NCI-H2081 treated with DMSO at 0.1 percent for 48 hours (cell line): ENCODE measurements at regions not wholly inside any gene's neighbourhood (a gene's known extent, or its start where the extent isn't known, plus 50 kb on each side); places are given as distances from the start of the nearest gene placed in this dataset.
A peak's percentile ranks its signal among the peaks of the same experiment; 100 is the strongest.
"Not testable (repeated sequence)": the region's sequence is repeated elsewhere in the genome, so short reads cannot be mapped to it uniquely, and the experiment has no call there.

Source experiments
- DNase-seq: peaks from one replicate; lab custom pipeline; 2025; lab: John Stamatoyannopoulos, UW

DNA sequence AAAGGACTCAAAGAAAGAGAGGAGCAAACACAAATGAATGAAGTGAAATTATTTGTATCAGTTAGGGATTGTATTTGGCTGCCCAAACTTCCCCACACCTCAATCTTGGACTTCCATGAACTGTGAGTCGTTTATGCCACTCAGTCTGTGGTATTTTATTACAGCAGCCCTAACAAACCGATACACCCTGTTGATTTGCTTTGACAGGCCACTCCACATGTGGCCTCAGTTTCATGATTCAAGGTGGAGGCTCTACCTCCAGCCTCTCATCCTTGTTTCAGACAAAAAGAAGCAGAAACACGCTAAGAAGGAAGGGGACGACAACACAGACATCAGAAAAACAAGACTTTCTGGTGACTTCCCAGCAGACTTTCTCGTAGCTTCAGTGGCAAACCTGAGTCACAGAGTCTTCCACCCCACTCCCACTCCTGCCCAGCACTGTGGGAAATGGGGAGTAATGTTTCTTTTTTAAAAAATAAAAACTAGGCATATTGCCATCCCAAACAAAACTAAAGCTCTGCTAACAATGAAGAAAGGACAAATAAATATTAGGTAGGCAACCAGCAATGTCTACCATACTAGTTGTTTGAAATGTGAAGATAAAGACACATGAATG, 52.2 kb upstream of the ABCA1 start:
- no peak for DNase-seq

DNA sequence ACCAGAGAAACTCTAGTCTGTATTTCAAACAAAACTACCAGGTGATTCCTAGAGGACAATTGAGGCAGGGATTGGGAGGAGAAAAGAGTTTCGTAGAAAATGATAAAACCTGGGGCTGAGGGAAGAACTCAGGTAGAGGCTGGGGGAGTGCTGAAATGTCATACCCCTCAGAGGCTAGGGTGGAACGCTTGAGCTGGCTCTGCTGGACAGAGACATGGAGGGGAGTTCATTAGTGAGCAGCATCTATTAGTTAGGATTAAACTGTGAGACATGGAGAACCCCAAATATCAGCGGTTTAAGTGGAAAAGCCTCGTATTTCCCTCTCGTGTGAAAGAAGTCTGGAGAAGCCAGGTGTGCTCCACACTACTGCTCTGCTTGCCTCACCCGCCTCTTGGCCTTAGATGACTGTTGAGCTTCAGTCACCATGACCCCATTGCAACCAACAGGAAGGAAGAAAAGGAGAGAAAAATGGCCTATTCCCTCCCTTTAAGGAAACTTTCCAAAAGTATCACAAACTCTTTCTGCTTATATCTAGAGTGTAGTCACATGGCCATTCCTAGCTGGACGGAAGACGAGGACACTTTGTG, 53.7 kb upstream of the ABCA1 start:
- DNase-seq: no peak

DNA sequence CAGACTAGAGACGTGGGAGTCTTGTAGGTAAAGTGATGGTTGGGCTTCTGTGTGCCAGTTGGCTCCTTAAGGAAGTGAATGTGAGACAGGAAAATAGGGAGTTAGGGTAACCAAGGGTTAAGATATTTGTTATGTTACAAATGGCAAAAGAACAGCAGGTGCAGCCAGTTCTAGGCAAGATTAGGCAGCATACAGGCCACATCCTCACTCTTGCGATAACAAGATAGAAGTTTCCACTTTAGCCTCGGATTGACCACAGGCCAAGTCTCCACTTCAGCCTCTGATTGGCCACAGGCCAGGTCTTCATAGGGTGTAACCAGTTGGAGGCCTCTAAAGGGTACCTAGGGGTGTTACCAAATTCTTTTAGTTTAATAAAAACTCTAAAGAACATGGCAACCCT, 54.6 kb upstream of the ABCA1 start:
- DNase-seq: no peak

DNA sequence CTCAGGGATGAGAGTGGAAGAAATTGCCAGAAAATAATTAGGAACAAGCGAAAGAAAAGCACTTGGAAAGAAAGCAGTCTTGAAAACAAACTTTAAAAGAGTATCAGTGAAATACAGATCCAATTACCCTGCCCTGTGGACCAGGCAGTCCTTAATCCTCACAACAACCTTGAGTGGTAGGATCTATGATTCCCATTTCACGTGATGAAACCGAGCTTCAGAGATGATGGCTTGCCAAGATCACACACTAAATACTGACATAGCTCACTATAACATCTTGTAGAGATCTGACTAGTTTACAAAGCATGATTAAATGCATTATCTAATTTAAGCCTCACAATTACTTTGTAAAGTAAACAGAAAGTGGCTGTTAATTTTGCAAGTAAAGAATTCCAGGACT, 55.5 kb upstream of the ABCA1 start:
- DNase-seq: no peak

DNA sequence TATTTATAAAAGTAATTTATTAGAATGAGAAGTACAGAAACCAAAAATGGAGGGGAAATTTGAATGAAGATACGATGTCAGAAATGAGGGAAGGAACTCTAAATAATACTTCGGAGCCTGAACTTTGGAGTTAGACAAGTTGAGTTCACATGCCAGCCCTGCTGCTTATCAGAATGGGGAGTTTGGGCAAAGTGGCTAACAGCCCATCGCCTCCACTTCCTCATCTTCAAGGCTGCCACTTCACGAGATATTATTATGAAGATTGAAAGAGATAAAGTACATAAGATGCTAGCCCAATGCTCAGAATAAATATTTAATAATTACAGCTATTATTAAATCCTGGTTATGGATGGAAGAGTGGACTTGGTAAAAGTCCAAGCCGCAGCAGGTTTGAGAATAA, 56.2 kb upstream of the ABCA1 start:
- DNase-seq: no peak

DNA sequence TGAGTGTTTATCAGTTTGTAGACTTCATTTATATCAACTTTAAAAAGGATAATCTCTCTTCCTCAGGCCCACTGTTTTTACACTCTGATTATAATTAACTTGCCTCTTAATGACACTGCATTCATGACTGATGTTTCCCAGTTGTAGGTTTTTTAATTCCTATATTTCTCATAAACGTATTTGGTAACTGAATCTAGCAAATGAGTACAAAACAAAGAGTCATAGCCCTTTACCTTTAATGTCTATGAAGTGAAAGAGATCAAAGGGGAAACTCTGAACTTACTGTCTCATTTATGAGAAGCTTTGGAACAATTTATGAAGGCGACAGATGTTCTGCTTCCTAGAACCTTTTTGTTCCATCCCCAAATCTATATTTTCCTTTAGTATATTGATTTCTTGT, 56.6 kb upstream of the ABCA1 start:
- no peak for DNase-seq

DNA sequence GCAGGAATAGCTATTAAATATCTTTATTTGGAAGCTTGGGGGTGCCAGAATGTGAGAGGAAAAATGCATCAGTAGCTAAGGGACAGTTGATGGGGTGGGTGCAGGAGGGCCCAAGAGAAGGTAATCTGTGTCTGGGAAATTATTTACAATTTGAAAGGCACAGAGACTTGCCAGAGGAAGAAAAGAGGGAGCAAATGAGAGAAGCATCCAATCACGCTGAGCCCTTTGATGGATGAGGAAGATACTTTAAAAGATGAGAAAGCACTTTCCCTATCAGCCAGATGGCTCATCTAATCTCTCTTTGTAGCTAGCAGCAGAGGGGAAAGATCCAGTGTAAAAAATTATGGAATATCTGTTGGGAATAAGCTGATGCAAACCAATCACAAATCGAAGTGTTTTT, 57.0 kb upstream of the ABCA1 start:
- no peak for DNase-seq

DNA sequence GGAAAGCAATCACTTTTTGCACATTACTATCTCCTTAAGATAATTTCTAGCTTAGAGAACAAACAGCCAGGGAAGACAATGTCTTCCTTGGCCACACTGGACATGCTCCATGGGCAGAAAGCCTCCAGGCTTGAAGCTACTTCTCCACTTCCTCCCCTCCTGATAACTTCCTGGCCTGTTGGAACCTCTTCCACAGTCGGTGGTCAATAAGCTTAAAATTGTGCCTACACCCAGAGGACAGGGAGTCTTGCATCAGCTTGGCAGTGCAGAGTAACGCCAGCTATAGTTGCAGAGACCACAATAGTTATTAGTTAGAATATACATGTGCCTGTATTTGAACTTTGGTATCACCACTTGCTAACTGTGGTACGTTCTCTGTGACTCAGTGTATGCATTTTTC, 58.1 kb upstream of the ABCA1 start:
- no peak for DNase-seq

DNA sequence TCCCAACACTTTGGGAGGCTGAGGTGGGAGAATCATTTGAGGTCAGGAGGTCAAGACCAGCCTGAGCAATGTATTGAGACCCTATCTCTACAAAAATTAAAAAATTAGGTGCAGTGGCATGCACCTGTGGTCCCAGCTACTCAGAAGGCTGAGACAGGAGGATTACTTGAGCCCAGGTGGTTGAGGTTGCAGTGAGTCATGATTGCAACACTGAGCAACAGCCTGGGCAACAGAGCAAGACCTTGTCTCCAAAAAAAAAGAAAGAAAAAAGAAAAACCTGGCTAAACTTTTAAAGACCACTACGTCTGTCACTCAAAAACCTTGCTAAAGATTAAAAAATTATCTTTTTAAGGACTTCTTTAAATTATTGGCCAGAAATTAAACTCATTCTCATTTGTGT, 59.8 kb upstream of the ABCA1 start:
- no peak for DNase-seq

DNA sequence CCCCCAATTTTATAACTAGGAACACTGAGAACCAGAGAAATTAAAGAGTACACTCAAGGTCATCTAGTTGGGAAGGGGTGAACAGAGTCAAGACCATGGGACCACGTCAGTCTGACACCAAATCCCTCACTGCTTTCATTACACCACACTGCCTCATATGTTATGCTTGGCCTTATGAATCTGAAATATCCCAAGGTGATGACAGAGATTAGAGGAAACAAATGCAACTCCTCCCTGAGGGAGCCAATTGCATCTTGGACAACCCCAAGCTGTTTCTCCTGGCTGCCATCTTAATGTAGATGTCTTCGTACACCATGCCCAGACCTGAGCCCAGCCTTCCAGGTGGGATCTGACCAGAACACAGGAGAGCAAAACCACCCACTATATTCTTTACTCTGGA, 60.6 kb upstream of the ABCA1 start:
- no peak for DNase-seq

DNA sequence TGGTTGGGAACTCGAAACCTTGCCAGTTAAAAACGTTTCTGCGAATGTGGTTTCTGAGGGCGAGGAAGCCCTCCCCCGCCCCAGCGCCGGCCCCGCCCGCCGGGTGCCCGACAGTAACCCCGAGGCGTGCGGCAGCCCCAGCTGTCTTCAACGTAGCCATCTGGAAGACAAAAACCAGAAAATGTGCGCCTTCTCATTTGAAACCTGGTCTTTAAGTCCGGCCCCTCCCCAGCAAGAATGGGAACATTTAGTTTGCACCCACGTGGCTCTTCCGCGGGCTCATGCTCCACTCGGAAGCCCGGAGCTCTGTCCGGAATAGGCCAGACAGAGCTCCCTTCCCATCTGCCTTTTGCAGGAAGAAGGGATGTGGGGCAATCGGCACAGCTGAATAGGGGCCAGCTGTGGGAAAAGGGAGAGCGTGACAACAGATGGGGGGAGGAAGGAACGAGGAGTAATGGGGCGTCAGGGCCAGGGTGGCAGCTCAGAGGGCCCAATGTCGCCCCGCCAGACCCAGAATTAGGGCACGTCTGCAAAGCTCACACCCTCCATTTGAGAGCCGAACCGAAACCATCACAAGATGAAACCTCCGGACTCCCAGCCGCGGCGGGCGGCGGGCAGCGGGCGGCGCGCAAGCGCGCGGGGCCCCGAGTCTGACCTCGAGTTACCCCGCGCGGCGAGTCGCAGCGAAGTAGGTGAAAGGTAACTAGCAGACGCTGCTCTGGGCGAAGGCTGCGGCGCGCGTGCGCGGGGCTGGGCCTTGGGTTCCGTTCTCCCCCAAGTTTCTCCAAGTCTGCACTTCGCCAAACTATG, 63.4 kb upstream of the ABCA1 start:
- DNase-seq: peak; percentile 9

DNA sequence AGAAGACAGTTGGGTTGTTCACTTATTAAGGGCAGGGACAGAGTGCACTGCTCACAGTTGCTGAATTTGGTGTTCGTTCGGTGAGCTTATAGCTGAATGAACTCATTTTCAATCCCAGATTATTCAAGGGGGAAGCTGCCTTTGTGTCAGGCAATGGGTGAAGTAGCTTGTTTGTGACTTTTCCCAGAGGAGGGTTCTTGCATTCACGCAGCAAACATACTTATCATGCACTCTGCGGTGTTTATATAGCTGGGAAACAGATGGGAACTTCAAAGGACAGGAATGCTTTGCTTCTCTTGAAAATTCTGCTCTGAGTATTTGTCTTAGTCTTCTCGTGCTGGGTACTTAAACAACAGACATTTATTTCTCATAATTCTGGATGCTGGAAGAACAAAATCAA, 64.7 kb upstream of the ABCA1 start:
- DNase-seq: no peak

DNA sequence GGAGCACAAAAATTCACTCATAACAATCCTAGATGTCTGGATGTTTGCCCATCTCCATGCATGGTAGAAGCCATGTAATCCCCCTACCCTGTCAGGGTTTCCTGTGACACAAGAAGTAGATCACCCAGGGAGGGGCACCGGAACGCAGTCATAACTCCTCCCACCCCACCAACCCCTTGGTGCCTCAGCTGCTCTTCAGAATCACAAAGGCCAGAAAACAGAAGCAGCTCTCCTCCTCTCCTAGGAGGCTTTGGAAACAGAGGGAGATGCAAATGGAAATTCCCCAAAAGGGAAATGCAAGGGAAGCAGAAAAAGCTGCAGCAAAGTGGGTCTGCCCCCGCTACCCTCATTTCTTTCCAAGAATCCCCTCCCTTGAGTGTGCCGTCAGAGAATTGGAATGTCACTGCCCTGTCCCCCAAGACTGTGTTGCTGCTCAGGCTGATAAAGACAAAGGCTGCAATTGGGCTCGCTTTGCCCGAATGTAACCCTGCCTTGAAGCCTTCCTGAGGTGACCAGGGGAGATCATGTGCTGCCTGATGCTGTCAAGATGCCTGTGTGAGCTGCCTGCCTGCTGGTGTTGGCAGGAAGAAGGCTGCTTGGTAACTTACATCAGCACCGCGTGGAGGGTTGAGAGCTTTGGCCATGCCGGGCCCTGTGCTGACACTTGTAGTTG, 65.5 kb upstream of the ABCA1 start:
- no peak for DNase-seq

DNA sequence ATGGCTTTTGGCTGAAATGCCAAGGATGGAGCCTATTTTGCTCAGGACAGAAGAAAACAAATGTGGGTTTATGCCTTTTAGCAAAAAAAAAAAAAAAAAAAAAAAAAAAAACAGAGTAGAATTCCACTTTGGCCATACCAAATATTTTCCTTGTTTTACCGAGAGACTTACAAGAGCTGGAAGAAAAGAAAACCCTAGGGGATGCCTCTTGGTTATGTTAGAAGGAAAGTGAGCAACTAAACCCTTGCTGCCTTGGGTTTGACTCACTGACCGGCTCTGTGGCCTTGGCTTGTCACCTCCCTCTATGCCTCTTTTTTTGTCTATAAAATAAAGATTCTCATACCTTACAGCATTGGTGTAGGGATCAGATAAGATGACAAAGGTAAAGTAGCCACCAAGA, 69.6 kb upstream of the ABCA1 start:
- no peak for DNase-seq

DNA sequence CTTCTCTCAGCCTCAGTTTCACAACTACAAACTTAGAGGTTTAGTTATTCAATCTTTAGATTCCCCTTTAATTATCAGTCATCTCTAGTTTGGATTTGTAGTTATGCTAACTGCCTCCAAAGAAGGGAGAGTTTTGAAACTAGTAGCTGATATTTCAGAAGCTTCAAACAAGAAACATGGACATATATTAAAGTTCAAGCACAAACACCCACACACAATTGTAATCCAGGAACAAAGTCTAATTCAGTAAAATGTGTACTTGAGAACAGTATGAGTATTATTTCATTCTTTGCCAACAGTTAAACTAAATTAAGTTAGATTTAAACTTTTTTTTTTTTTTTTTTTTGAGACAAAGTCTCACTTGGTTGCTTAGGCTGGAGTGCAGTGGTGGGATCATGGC, 71.2 kb upstream of the ABCA1 start:
- DNase-seq: no peak

DNA sequence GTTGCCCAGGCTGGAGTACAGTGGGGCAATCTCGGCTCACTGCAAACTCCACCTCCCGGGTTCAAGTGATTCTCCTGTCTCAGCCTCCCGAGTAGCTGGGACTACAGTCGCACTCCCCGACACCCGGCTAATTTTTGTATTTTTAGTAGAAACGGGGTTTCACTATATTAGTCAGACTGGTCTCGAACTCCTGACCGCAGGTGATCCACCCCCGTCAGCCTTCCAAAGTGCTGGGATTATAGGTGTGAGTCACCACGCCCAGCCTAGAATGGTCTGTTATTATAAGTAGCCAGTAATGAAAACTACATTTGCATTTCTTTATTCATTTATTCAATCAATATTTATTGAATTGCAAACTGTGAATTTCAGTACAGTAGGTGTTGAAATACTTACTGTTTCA, 72.6 kb upstream of the ABCA1 start:
- DNase-seq: not testable (repeated sequence)

DNA sequence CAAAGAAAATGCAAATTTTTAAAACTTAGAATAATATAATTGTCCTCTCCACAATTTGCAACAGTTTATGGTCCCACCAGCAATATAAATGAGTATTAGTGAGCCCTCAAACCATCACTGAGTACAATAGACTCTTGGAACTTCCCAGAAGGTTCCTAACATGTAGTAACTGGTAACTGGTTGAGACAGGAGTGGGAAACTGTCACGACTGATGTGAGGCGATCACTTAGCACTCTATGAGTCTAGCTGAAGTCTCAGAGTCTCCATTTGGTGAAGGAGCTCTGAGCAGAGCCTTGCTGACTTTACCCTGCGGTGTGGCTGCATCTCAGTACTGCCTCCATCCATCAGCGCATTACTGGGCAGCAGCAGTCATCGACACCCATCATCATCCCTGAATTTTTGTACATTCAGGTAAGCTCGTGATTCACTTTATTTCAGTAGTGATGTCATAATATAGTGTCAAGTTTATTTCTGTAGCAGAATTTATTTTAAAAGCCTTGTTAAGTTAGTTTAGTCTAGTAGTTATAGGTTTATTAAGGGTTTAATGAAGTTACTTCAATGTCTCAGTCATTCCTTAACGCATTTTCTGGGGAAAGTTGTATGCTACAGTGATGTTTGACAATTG, 76.6 kb upstream of the ABCA1 start:
- no peak for DNase-seq

DNA sequence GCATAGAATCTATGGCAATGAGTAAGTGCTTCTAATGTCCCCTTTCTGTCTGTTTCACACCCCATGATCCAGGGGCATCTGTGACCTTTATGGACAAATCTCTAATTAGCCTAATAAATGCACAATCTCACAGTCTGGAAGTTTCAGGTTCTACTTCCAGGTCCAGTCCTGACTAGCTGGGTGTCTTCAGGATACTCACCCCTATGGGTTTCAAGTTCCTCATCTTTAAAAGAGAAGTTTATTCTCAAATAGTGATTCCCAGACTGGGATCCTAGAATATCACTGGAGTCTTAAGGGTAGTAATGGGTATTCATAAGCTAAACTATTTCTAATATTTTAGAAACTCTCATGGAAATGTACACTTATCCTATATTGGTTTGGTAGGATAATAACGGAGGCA, 77.2 kb upstream of the ABCA1 start:
- no peak for DNase-seq

DNA sequence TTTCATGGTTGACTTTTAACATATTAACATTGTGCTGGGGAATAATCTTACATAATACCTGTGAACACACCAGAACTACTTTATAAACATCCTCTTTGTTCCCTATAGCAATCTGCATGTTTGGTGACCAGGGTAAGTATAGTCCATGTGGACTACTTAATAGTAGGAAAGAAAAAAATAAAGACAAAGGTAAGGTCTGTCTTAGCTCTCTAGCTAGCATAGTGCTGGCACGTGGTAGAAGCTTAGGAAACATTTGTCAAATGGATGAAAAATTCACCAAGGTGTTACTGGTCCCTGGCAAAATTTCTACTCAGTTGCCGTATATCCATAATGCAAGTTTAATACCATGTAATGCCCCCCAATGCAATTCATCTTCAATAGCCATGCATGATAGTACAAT, 78.6 kb upstream of the ABCA1 start:
- no peak for DNase-seq

DNA sequence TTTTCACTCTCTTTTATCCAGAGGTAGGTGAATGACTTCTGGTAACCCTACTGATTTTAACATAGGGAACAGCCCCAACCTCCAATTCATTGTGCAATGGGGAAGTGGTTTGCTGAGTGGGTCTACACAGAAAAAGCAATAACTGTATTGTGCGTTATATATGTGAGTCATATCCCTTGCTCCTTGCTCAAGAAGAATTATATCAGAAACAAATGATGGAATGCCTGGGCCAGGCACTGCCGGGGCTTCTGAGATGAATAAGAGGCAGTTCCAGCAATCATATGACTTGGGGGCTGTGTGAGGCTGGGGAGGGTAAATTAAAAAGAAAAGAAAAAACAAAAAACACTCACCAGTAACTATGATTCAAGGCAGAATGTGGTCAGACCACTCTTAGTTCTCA, 79.2 kb upstream of the ABCA1 start:
- no peak for DNase-seq

DNA sequence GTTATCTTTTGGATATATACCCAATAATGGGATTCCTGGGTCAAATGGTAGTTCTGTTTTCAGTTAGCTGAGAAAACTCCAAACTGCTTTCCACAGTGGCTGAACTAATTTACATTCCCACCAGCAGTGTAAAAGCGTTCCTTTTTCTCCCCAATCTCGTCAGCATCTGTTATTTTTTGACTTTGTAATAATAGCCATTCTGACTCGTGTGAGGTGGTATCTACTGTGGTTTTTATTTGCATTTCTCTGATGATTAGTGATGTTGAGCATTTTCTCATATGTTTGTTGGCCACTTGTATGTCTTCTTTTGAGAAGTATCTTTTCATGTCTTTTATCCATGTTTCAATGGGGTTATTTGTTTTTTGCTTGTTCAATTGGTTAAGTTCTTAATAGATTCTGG, 82.1 kb upstream of the ABCA1 start:
- not testable (repeated sequence) for DNase-seq

DNA sequence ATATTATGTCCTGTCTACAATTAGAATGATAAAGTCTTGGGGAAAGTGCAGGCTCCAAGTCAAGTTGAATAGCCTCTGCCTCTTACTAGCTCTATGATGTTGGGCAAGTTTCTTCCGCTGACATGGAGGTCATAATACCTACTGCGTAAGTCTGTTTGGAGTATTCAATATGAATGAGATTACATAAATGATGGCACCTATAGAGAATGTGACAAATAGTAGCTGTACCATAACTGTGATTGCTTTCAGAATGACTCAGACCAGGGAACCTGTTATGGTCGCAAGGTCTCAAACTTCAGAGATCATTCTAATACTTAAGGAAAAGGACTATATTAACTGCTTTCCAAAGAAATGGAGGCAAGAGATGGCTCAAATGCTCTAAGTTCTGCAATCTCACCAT, 94.0 kb upstream of the ABCA1 start:
- DNase-seq: no peak

DNA sequence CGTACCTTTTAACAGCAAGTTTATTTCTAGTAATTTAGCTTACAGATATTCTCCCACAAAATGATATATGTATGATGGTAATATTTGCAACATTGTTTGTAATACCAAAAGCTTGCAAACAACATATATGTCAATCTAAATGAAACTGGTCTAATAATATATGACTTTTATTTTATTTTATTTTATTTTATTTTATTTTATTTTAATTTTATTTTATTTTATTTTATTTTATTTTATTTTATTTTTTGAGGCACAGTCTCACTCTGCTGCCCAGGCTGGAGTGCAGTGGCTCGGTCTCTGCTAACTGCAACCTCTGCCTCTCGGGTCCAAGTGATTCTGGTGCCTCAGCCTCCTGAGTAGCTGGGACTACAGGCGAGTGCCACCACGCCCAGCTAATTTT, 94.6 kb upstream of the ABCA1 start:
- DNase-seq: not testable (repeated sequence)
